Ovary (tissue), 7 donors: ENCODE measurements at regions not wholly inside any gene's neighbourhood (a gene's known extent, or its start where the extent isn't known, plus 50 kb on each side); places are given as distances from the start of the nearest gene placed in this dataset.
"Not testable (repeated sequence)": the region's sequence is repeated elsewhere in the genome, so short reads cannot be mapped to it uniquely, and the experiment has no call there.

Experiments used
- DNase-seq, 5 donors: peaks; one replicate each; pipeline ENCODE4 v3.0.0-alpha.2; 2019 to 2020
- H3K27ac ChIP-seq, 2 donors: fragments of 200-600 bp; one replicate each; pipeline versions ENCODE4 v1.5.1 to v1.8.0; 2019 to 2022
- H3K27me3 ChIP-seq: fragments of 200-600 bp; one replicate; pipeline ENCODE4 v1.8.0; 2022
- H3K36me3 ChIP-seq: fragments of 200-600 bp; sonication (generic); one replicate; pipeline ENCODE4 v1.5.1; 2019
- H3K4me1 ChIP-seq: one replicate; pipeline ENCODE4 v1.8.1; 2013; ENCODE audit warnings: mild to moderate bottlenecking, moderate library complexity; ENCODE audit not compliant: insufficient read depth
- H3K4me3 ChIP-seq: fragments of 200-600 bp; sonication (generic); one replicate; pipeline ENCODE4 v1.5.1; 2017
- H3K9me3 ChIP-seq, 2 donors: fragments of 200-600 bp in 1 of 2; sonication (generic) in 1 of 2; one replicate each; pipeline versions ENCODE4 v1.5.1 to v1.8.1; 2013 to 2019; ENCODE audit warnings: mild to moderate bottlenecking in 1 of 2, moderate library complexity in 1 of 2
- EP300 ChIP-seq: sonication (generic); formaldehyde crosslinking; IDR thresholded peaks from one replicate; pipeline ENCODE4 v1.6.1; 2017; ENCODE audit warnings: antibody characterized with exemption
- POLR2A ChIP-seq: fragments of 450-650 bp; IDR thresholded peaks from one replicate; pipeline ENCODE4 v1.6.1; 2017; ENCODE audit warnings: antibody characterized with exemption, mild to moderate bottlenecking, moderate library complexity
- WGBS, 3 donors: extraction: QIAGEN DNeasy Blood & Tissue Kit in 1 of 3; methylation state at CpG; one replicate each; pipeline versions ENCODE4 v1.1.5 to v1.1.7; 2013 to 2017; 5-methylcytosine and 5-hydroxymethylcytosine counted together
- intact Hi-C, 4 donors: fragments of 100-400 bp; cut with DNase I; formaldehyde crosslinking; loops; one replicate each; pipeline versions ENCODE4 v1.11.0 to v1.15.1; 2022 to 2023
- TF ChIP-seq, protein P1 (sequence below), 3 donors: fragments of 450-650 bp in 2 of 3; fragments of 200-600 bp in 1 of 3; IDR thresholded peaks; one replicate each; pipeline versions ENCODE4 v1.5.1 to v1.8.0; 2016 to 2022; ENCODE audit warnings: antibody characterized with exemption in 3 of 3, mild to moderate bottlenecking in 1 of 3
- donor health status: DM: no; HTN: no; CAD: no; lungs with moderate emphysema.
- donor health status: DM: no; HTN: no; CAD: no.
- donor health status: Bipolar disorder and iron deficiency.
- donor health status: DM: no; HTN: no; CAD: no.
- donor health status: DM: yes; HTN: yes; CAD: no.

DNA sequence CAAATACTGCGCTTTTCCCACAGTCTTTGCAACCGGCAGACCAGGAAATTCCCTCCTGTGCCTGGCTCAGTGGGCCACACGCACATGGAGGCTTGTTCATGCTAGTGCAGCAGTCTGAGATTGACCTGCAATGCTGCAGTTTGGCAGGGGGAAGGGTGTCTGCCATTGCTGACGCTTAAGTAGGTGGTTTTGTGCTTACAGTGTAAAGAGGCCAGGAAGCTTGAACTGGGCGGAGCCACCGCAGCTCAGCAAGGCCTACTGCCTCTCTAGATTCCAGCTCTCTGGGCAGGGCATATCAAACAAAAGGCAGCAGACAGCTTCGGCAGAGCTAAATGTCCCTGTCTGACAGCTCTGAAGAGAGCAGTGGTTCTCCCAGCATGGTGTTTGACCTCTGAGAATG, 390.5 kb upstream of the TECRL start:
- intact Hi-C loops, result no loop called here
- Histone ChIP-seq H3K9me3 (no peaks in the 10 kb centered on the region), H3K27me3 (no peaks in the 10 kb centered on the region), H3K27ac (no peak overlapping the region), H3K36me3 (no peaks in the 10 kb centered on the region), H3K4me3 (no peak overlapping the region), H3K4me1 (no peaks in the 10 kb centered on the region)
- TF ChIP-seq EP300 (no peak), POLR2A (no peak)
- TF ChIP-seq, protein P1, sequence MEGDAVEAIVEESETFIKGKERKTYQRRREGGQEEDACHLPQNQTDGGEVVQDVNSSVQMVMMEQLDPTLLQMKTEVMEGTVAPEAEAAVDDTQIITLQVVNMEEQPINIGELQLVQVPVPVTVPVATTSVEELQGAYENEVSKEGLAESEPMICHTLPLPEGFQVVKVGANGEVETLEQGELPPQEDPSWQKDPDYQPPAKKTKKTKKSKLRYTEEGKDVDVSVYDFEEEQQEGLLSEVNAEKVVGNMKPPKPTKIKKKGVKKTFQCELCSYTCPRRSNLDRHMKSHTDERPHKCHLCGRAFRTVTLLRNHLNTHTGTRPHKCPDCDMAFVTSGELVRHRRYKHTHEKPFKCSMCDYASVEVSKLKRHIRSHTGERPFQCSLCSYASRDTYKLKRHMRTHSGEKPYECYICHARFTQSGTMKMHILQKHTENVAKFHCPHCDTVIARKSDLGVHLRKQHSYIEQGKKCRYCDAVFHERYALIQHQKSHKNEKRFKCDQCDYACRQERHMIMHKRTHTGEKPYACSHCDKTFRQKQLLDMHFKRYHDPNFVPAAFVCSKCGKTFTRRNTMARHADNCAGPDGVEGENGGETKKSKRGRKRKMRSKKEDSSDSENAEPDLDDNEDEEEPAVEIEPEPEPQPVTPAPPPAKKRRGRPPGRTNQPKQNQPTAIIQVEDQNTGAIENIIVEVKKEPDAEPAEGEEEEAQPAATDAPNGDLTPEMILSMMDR (IDR thresholded peaks at IDR 0.05), result no peak
- no peak for DNase-seq
- 86 to 91% (median 91%) methylated on average over 7 of the region's 7 CpGs for WGBS, 3 donors

DNA sequence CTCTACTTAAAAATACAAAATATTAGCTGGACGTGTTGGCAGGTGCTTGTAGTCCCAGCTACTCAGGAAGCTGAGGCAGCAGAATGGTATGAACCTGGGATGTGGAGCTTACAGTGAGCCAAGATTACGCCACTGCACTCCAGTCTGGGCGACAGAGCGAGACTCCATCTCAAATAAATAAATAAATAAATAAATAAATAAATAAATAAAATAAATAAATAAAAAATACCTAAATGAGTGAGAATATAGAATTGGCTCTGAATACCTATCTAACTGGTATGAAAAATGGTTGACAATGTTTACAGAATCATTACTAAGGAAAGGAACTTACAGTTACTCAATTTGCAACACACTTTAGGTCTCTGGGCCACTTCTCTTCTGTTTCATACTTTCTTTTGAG, 389.6 kb upstream of the TECRL start:
- DNase-seq, H3K27ac ChIP-seq, H3K4me1 ChIP-seq, H3K9me3 ChIP-seq, H3K27me3 ChIP-seq, H3K36me3 ChIP-seq, H3K4me3 ChIP-seq, intact Hi-C loops: not testable (repeated sequence)
- WGBS, 3 donors, result 91 to 95% (median 94%) methylated on average over 4 of the region's 4 CpGs

DNA sequence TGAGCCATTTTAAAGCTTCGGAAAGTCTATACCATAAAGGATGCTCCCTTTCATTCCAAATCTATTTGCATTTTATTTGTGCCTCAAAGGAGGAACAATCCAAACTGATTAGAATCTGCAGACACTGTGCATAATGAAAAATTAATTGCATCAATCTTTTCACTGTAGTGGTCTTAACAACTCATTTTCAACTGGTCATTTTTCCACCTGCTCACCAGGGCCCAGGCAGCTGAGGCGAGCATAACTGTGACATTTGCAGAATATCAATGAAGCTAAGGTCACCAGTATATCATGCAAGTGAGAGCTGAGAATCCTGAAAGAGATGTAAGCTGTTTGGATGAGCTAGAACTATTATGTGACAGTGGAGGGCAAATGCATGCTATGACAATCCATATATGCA, 387.3 kb upstream of the TECRL start:
- DNase-seq, result no peak
- H3K27me3 ChIP-seq, result no peaks in the 10 kb centered on the region
- H3K9me3 ChIP-seq, result no peaks in the 10 kb centered on the region
- H3K4me1 ChIP-seq, result no peaks in the 10 kb centered on the region
- intact Hi-C loops, result no loop called here
- WGBS, 3 donors, result 69 to 88% (median 75%) methylated on average over 2 of the region's 2 CpGs
- TF ChIP-seq, protein P1 (IDR thresholded peaks at IDR 0.05), result no peak
- no peak for TF ChIP-seq EP300
- no peak for TF ChIP-seq POLR2A
- H3K36me3 ChIP-seq, result no peaks in the 10 kb centered on the region
- no peak overlapping the region for H3K27ac ChIP-seq
- H3K4me3 ChIP-seq, result no peak overlapping the region

DNA sequence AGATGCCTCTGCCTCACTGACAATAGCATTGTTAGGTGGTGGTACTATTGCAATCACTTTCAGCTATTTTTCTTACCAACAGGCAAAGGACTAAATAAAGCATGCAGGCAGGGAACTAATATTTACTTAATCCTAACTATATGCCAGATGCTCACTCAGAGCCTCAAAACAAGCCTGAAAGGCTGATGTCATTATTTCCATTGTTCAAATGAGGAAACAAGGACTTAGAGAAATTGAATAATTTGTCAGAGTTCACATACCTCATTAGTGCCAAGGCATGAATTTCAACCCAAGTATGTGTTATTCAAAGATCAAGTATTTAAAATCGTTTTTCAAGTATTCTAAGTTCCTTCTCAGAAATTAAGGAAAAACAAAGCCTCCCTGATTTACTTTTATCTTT, 374.9 kb upstream of the TECRL start:
- intact Hi-C loops, result no loop called here
- Histone ChIP-seq H3K27ac (no peak overlapping the region), H3K27me3 (no peaks in the 10 kb centered on the region)

DNA sequence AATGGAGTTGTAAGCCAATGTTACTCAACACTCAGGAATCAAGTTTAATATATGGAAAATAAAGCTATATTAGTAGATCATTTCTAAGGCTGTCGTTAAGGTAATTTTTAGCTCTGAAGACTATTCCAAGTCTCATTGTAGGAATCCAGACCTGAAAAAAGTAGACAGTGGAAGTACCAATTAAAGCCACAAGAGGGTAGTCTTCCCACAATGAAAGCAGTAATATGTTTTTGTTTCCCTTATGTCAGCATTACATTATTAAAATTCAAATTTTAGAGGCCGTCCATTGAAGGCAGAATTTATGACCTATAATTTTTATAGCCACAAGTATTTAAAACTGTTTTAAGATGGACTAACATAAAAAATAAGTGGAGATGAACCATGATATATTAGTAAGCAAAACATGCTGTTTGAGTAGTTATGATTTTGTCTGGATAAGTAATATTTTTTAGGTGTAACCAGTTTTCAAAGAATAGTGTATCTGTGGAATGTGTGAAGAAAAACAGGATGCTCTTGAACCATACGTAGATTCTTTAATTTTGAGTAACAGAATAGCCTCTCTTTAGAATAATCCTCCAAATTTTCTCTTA, 372.6 kb upstream of the TECRL start:
- WGBS, 3 donors, result 11 to 17% (median 14%) methylated on average over 3 of the region's 3 CpGs
- no peak overlapping the region for H3K27ac ChIP-seq

More for the DNA sequence above, 374.9 kb upstream of the TECRL start:
- no peak for DNase-seq
- WGBS, 3 donors, result 1 to 7% (median 2%) methylated on average over 1 of the region's 1 CpG
- TF ChIP-seq, protein P1 (IDR thresholded peaks at IDR 0.05), result no peak
- TF ChIP-seq EP300, result no peak
- Histone ChIP-seq H3K9me3 (no peaks in the 10 kb centered on the region), H3K4me3 (no peak overlapping the region), H3K36me3 (no peaks in the 10 kb centered on the region), H3K4me1 (no peaks in the 10 kb centered on the region)

More for the DNA sequence above, 372.6 kb upstream of the TECRL start:
- H3K9me3 ChIP-seq, result no peaks in the 10 kb centered on the region
- no peak for TF ChIP-seq EP300
- TF ChIP-seq POLR2A, result no peak
- TF ChIP-seq, protein P1 (IDR thresholded peaks at IDR 0.05), result no peak
- no peaks in the 10 kb centered on the region for H3K27me3 ChIP-seq
- intact Hi-C loops, result no loop called here
- no peaks in the 10 kb centered on the region for H3K36me3 ChIP-seq
- H3K4me3 ChIP-seq, result no peak overlapping the region
- no peaks in the 10 kb centered on the region for H3K4me1 ChIP-seq
- no peak for DNase-seq
